Activated CD8-positive, alpha-beta T cell treated with anti-CD3 and anti-CD28 coated beads for 36 hours (primary cell): ENCODE measurements at regions not wholly inside any gene's neighbourhood (a gene's known extent, or its start where the extent isn't known, plus 50 kb on each side); places are given as distances from the start of the nearest gene placed in this dataset.

Experiments
- ATAC-seq: fragments of 200-7000 bp; cut with Tn5 transposase; one replicate; pipeline ENCODE4 v1.10.0; 2021; ENCODE audit warnings: mild to moderate bottlenecking, moderate library complexity
- CTCF ChIA-PET: fragments of 350-600 bp; sonication (Branson Sonifier 250); formaldehyde crosslinking; loops from one replicate; lab custom pipeline; 2021; ENCODE audit warnings: antibody characterized with exemption; lab: Charles Lee
- POLR2A ChIA-PET: fragments of 350-600 bp; sonication (Branson Sonifier 250); formaldehyde crosslinking; loops from one replicate; lab custom pipeline; 2021; ENCODE audit warnings: antibody characterized with exemption; lab: Charles Lee
- DNase-seq: peaks from one replicate; pipeline ENCODE4 v3.0.0-alpha.2; 2020
- H3K27ac Mint-ChIP-seq: one replicate; pipeline ENCODE4 v1.8.0; 2021; ENCODE audit warnings: mild to moderate bottlenecking, mixed read lengths
- H3K27me3 Mint-ChIP-seq: one replicate; pipeline ENCODE4 v1.8.0; 2021; ENCODE audit warnings: mixed read lengths
- H3K36me3 Mint-ChIP-seq: one replicate; pipeline ENCODE4 v1.8.0; 2021; ENCODE audit warnings: low read depth, mixed read lengths
- H3K4me1 Mint-ChIP-seq: one replicate; pipeline ENCODE4 v1.8.0; 2021; ENCODE audit warnings: low read depth, mixed read lengths
- H3K4me3 Mint-ChIP-seq: one replicate; pipeline ENCODE4 v1.8.0; 2021; ENCODE audit warnings: mild to moderate bottlenecking, moderate library complexity, mixed read lengths
- H3K9me3 Mint-ChIP-seq: one replicate; pipeline ENCODE4 v1.8.0; 2021; ENCODE audit warnings: mixed read lengths
- CTCF ChIP-seq: fragments of 200-600 bp; IDR thresholded peaks from one replicate; pipeline ENCODE4 v1.8.0; 2022; ENCODE audit warnings: antibody characterized with exemption, mild to moderate bottlenecking
- intact Hi-C: fragments of 100-400 bp; cut with micrococcal nuclease; formaldehyde crosslinking; loops from one replicate; pipeline ENCODE4 v1.10.0; 2022

DNA sequence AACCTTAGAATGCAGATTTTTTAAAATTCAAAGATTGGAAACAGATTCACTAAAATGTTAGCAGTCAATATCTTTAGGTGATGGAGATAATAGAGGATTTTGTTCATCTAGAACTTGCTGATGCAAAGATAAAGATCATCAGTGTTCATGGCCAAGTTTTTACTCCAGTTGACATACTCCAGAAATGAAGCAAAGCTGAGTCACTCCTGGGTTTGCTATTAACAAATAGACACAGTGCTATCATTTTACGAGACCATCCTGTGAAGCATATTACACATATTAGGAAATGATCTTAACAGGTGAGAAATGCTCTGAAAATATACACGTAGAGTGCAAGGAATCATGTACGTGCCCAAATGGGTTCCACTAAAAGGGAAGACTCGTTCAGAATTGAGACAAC is 170.6 kb upstream of the FAM9B start:
- Mint-ChIP-seq H3K9me3 (no peaks in the 10 kb centered on the region), H3K4me1 (peaks cover 13% of the 10 kb centered on the region), H3K27me3 (no peaks in the 10 kb centered on the region), H3K4me3 (no peak overlapping the region), H3K36me3 (no peaks in the 10 kb centered on the region), H3K27ac (no peak overlapping the region)
- intact Hi-C loops, result no loop called here
- no peak for ATAC-seq
- DNase-seq, result no peak
- ChIA-PET POLR2A (no interaction called here), CTCF (interaction anchor here (0.8 to 1.0 kb wide), 2 partner anchors 11 to 108 kb away, joined by 3 read pairs; no protein-coding TSS in a partner anchor)
- no peak for TF ChIP-seq CTCF

GRCh38 chrX:9205599-9206223 is 171.8 kb upstream of the FAM9B start:
- intact Hi-C loops, result no loop called here
- Mint-ChIP-seq H3K4me3 (no peak overlapping the region), H3K36me3 (no peaks in the 10 kb centered on the region), H3K4me1 (peaks cover 13% of the 10 kb centered on the region), H3K9me3 (no peaks in the 10 kb centered on the region), H3K27me3 (no peaks in the 10 kb centered on the region), H3K27ac (peak overlapping the region; percentile 18)
- TF ChIP-seq CTCF, result no peak
- DNase-seq (no peak), ATAC-seq (peak; percentile 56)
- CTCF ChIA-PET, result interaction anchor here (1.6 kb wide), 1 partner anchor 13 kb away, joined by 4 read pairs; no protein-coding TSS in a partner anchor
- POLR2A ChIA-PET, result no interaction called here

GRCh38 chrX:9207142-9207541 is 173.2 kb upstream of the FAM9B start:
- no peak overlapping the region for H3K27ac Mint-ChIP-seq
- H3K27me3 Mint-ChIP-seq, result no peaks in the 10 kb centered on the region
- H3K9me3 Mint-ChIP-seq, result no peaks in the 10 kb centered on the region
- no peak for DNase-seq
- TF ChIP-seq CTCF, result no peak
- no peaks in the 10 kb centered on the region for H3K36me3 Mint-ChIP-seq
- peaks cover 13% of the 10 kb centered on the region for H3K4me1 Mint-ChIP-seq
- intact Hi-C loops, result no loop called here
- no peak overlapping the region for H3K4me3 Mint-ChIP-seq
- POLR2A ChIA-PET, result no interaction called here
- CTCF ChIA-PET, result no interaction called here
- no peak for ATAC-seq

- Mint-ChIP-seq H3K36me3 (no peaks in the 10 kb centered on the region), H3K4me3 (no peak overlapping the region), H3K27me3 (peaks cover 2% of the 10 kb centered on the region), H3K9me3 (no peaks in the 10 kb centered on the region), H3K27ac (no peak overlapping the region), H3K4me1 (peaks cover 6% of the 10 kb centered on the region)
- no peak for TF ChIP-seq CTCF
- DNase-seq, result no peak
- no peak for ATAC-seq
- ChIA-PET POLR2A (no interaction called here), CTCF (no interaction called here)
- intact Hi-C loops, result no loop called here
These were observed 177.3 kb upstream of the FAM9B start for GRCh38 chrX:9211269-9211668.

DNA sequence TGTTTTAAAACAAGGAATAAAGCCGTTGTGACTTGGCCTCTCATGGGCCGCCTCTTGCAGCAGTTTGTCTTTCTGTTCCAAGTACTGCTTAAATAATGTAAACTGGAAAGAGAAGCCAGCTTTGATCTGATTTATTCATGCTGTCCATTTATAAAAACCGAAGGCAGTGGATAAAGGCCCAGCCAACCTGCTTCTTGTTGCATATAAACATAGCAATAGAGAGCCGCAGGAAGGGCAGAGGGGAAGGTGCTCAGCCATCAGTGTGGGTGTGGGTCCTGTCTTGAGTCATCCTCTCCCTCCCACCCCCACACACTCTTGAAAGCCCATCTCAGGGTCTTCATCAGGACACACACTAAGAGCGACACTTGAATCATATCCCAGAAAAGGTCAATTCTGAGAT is 187.9 kb upstream of the FAM9B start:
- no peak for ATAC-seq
- intact Hi-C loops, result no loop called here
- POLR2A ChIA-PET, result no interaction called here
- Mint-ChIP-seq H3K27me3 (no peaks in the 10 kb centered on the region), H3K36me3 (no peaks in the 10 kb centered on the region), H3K27ac (no peak overlapping the region), H3K9me3 (peaks cover 3% of the 10 kb centered on the region), H3K4me1 (peaks cover 2% of the 10 kb centered on the region), H3K4me3 (no peak overlapping the region)
- DNase-seq, result peak; percentile 9
- TF ChIP-seq CTCF, result no peak
- CTCF ChIA-PET, result no interaction called here
